K562 (cell line): ENCODE measurements at regions not wholly inside any gene's neighbourhood (a gene's known extent, or its start where the extent isn't known, plus 50 kb on each side); places are given as distances from the start of the nearest gene placed in this dataset.
"Not testable (repeated sequence)": the region's sequence is repeated elsewhere in the genome, so short reads cannot be mapped to it uniquely, and the experiment has no call there.

ENCODE experiments used
- ATAC-seq: fragments of 200-7000 bp; cut with Tn5 transposase; 3 replicates; pipeline ENCODE4 v1.9.1; 2020; ENCODE audit warnings: moderate library complexity
- BruUV-seq: library from RNA; stranded (reverse); fragments of 400-500 nt; replicated peaks from 2 replicates; lab custom pipeline; 2021; lab: Mats Ljungman, UMichigan
- CTCF ChIA-PET: fragments of 300-600 bp; formaldehyde crosslinking; extraction: SDS; loops from one replicate; lab custom pipeline; 2021; ENCODE audit warnings: low intra/inter-chr PET ratio; lab: Yijun Ruan, JAX
- POLR2A ChIA-PET: fragments of 300-600, 350-650 bp; sonication (Branson Sonifier 250); formaldehyde crosslinking; extraction: SDS; loops from one replicate; lab custom pipeline; 2021; ENCODE audit warnings: antibody characterized with exemption, inconsistent platforms; lab: Yijun Ruan, JAX
- DNase-seq, 4 experiments: peaks; one replicate each; pipeline versions ENCODE4 v3.0.0 to v3.0.0-alpha.2; 2011 to 2018; ENCODE audit warnings: low spot score in 3 of 4, mixed read lengths in 3 of 4; ENCODE audit errors: extremely low read depth in 1 of 4
- FAIRE-seq: peaks from 2 replicates; lab custom pipeline; 2011; peaks lifted over from hg19 to GRCh38; lab: Jason Lieb, UNC
- H2AFZ ChIP-seq: 2 replicates; pipeline ENCODE4 v1.6.0; 2011; ENCODE audit warnings: low read depth, low read length, control low read depth, inconsistent platforms
- H3K27ac ChIP-seq: fragments of 200-600 bp; 3 replicates; pipeline ENCODE4 v1.8.0; 2011; ENCODE audit warnings: low read depth, mild to moderate bottlenecking, control low read depth, inconsistent platforms, low read length, moderate library complexity, mixed read lengths; ENCODE audit errors: extremely low read depth
- H3K27me3 ChIP-seq, 2 experiments: fragments of 300-600 bp in 1 of 2; 2 replicates in 1 of 2; 3 replicates in 1 of 2; pipeline versions ENCODE4 v1.6.0 to v1.8.0; 2011; ENCODE audit warnings: inconsistent platforms in 2 of 2, low read length in 2 of 2, mild to moderate bottlenecking in 1 of 2, mixed read lengths in 1 of 2, moderate library complexity in 1 of 2; ENCODE audit not compliant: control insufficient read depth in 2 of 2, insufficient read depth in 2 of 2
- H3K36me3 ChIP-seq: fragments of 300-600 bp; 3 replicates; pipeline ENCODE4 v1.8.0; 2011; ENCODE audit warnings: mild to moderate bottlenecking, low read length, inconsistent platforms; ENCODE audit not compliant: control insufficient read depth, insufficient read depth
- H3K4me1 ChIP-seq, 2 experiments: fragments of 200-600 bp in 1 of 2; replicated peaks in 1 of 2; 2 replicates in 1 of 2; 3 replicates in 1 of 2; pipeline versions ENCODE4 v1.5.1 to v1.8.0; 2011; ENCODE audit warnings: inconsistent platforms in 2 of 2, low read length in 2 of 2, mild to moderate bottlenecking in 1 of 2, mixed read lengths in 1 of 2, moderate library complexity in 1 of 2; ENCODE audit not compliant: control insufficient read depth in 2 of 2, insufficient read depth in 2 of 2
- H3K4me2 ChIP-seq: 2 replicates; pipeline ENCODE4 v1.6.1; 2011; ENCODE audit warnings: low read length, control low read depth, inconsistent platforms, mixed read lengths; ENCODE audit not compliant: insufficient read depth
- H3K4me3 ChIP-seq: fragments of 200-600 bp; sonication (generic), shearing (Covaris generic); 2 replicates; pipeline ENCODE4 v1.5.1; 2016; ENCODE audit warnings: control low read depth, inconsistent platforms
- H3K79me2 ChIP-seq: fragments of 200-600 bp; 3 replicates; pipeline ENCODE4 v1.8.0; 2011; ENCODE audit warnings: low read length, inconsistent platforms; ENCODE audit not compliant: control insufficient read depth, insufficient read depth
- H3K9ac ChIP-seq, 2 experiments: 2 replicates each; pipeline versions ENCODE4 v1.6.0 to v1.6.1; 2011; ENCODE audit warnings: low read depth in 2 of 2, low read length in 2 of 2, control low read depth in 1 of 2, inconsistent platforms in 1 of 2, mild to moderate bottlenecking in 1 of 2, mixed read lengths in 1 of 2; ENCODE audit not compliant: insufficient read depth in 1 of 2
- H3K9me1 ChIP-seq: one replicate; pipeline ENCODE4 v1.6.0; 2011; ENCODE audit warnings: inconsistent platforms, mild to moderate bottlenecking, low read length, moderate library complexity; ENCODE audit not compliant: control insufficient read depth, insufficient read depth
- H3K9me3 ChIP-seq: replicated peaks from 2 replicates; pipeline ENCODE4 v1.5.1; 2011; ENCODE audit warnings: low read depth, low read length, inconsistent platforms; ENCODE audit not compliant: control insufficient read depth, insufficient read depth
- H4K20me1 ChIP-seq: replicated peaks from 2 replicates; pipeline ENCODE4 v1.6.1; 2011; ENCODE audit warnings: low read length, inconsistent platforms, mixed read lengths; ENCODE audit not compliant: control insufficient read depth, insufficient read depth
- PCBP1 ChIP-seq: fragments of 200-400 bp; formaldehyde crosslinking; IDR thresholded peaks from 2 replicates; pipeline ENCODE4 v1.6.1; 2018; ENCODE audit warnings: mild to moderate bottlenecking, low read depth, low read length; ENCODE audit not compliant: poor library complexity, severe bottlenecking
- WGBS: fragments of 100-300 bp; shearing (Covaris generic); methylation state at CpG from one replicate; pipeline ENCODE4 v1.1.6; 2016; ENCODE audit warnings: low coverage, mixed read lengths; ENCODE audit not compliant: insufficient coverage; ENCODE audit errors: missing lambda C conversion rate; 5-methylcytosine and 5-hydroxymethylcytosine counted together
- in situ Hi-C: fragments of 300-500 bp; cut with MboI; formaldehyde crosslinking; loops from 4 replicates; pipeline ENCODE4 v1.15.0; 2018; ENCODE audit warnings: inconsistent platforms, mixed read lengths
- intact Hi-C: fragments of 100-400 bp; cut with micrococcal nuclease; formaldehyde crosslinking; loops from 2 replicates; pipeline ENCODE4 v1.14.2; 2022
- TF ChIP-seq, protein P1 (sequence below): fragments of 450-650 bp; IDR thresholded peaks from 2 replicates; pipeline ENCODE4 v1.6.1; 2016; ENCODE audit warnings: mild to moderate bottlenecking, moderate library complexity
- TF ChIP-seq, protein P2 (sequence below): sonication (generic); formaldehyde crosslinking; IDR thresholded peaks from 2 replicates; pipeline ENCODE4 v1.8.1; 2023; ENCODE audit warnings: mild to moderate bottlenecking, missing genetic modification reagents

DNA sequence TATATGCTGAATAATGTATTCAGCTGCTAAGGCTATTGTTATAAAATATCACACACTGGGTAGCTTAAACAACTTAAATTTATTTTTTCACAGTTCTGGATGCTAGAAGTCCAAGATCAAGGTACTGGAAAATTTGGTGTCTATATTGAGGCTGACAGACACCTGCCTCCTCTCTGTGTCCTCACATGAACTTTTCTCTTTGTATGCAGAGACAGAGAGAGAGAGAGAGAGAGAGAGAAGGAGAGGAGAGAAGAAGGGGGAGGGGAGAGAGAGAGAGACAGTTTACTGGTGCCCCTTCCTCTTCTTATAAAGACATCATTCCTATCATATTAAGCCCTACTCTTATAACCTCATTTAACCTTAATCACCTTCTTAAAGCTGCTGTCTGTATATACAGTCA, 320.1 kb upstream of the THBS1 start (continued):
- TF ChIP-seq, protein P1, sequence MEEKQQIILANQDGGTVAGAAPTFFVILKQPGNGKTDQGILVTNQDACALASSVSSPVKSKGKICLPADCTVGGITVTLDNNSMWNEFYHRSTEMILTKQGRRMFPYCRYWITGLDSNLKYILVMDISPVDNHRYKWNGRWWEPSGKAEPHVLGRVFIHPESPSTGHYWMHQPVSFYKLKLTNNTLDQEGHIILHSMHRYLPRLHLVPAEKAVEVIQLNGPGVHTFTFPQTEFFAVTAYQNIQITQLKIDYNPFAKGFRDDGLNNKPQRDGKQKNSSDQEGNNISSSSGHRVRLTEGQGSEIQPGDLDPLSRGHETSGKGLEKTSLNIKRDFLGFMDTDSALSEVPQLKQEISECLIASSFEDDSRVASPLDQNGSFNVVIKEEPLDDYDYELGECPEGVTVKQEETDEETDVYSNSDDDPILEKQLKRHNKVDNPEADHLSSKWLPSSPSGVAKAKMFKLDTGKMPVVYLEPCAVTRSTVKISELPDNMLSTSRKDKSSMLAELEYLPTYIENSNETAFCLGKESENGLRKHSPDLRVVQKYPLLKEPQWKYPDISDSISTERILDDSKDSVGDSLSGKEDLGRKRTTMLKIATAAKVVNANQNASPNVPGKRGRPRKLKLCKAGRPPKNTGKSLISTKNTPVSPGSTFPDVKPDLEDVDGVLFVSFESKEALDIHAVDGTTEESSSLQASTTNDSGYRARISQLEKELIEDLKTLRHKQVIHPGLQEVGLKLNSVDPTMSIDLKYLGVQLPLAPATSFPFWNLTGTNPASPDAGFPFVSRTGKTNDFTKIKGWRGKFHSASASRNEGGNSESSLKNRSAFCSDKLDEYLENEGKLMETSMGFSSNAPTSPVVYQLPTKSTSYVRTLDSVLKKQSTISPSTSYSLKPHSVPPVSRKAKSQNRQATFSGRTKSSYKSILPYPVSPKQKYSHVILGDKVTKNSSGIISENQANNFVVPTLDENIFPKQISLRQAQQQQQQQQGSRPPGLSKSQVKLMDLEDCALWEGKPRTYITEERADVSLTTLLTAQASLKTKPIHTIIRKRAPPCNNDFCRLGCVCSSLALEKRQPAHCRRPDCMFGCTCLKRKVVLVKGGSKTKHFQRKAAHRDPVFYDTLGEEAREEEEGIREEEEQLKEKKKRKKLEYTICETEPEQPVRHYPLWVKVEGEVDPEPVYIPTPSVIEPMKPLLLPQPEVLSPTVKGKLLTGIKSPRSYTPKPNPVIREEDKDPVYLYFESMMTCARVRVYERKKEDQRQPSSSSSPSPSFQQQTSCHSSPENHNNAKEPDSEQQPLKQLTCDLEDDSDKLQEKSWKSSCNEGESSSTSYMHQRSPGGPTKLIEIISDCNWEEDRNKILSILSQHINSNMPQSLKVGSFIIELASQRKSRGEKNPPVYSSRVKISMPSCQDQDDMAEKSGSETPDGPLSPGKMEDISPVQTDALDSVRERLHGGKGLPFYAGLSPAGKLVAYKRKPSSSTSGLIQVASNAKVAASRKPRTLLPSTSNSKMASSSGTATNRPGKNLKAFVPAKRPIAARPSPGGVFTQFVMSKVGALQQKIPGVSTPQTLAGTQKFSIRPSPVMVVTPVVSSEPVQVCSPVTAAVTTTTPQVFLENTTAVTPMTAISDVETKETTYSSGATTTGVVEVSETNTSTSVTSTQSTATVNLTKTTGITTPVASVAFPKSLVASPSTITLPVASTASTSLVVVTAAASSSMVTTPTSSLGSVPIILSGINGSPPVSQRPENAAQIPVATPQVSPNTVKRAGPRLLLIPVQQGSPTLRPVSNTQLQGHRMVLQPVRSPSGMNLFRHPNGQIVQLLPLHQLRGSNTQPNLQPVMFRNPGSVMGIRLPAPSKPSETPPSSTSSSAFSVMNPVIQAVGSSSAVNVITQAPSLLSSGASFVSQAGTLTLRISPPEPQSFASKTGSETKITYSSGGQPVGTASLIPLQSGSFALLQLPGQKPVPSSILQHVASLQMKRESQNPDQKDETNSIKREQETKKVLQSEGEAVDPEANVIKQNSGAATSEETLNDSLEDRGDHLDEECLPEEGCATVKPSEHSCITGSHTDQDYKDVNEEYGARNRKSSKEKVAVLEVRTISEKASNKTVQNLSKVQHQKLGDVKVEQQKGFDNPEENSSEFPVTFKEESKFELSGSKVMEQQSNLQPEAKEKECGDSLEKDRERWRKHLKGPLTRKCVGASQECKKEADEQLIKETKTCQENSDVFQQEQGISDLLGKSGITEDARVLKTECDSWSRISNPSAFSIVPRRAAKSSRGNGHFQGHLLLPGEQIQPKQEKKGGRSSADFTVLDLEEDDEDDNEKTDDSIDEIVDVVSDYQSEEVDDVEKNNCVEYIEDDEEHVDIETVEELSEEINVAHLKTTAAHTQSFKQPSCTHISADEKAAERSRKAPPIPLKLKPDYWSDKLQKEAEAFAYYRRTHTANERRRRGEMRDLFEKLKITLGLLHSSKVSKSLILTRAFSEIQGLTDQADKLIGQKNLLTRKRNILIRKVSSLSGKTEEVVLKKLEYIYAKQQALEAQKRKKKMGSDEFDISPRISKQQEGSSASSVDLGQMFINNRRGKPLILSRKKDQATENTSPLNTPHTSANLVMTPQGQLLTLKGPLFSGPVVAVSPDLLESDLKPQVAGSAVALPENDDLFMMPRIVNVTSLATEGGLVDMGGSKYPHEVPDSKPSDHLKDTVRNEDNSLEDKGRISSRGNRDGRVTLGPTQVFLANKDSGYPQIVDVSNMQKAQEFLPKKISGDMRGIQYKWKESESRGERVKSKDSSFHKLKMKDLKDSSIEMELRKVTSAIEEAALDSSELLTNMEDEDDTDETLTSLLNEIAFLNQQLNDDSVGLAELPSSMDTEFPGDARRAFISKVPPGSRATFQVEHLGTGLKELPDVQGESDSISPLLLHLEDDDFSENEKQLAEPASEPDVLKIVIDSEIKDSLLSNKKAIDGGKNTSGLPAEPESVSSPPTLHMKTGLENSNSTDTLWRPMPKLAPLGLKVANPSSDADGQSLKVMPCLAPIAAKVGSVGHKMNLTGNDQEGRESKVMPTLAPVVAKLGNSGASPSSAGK = no peak
- TF ChIP-seq, protein P2, sequence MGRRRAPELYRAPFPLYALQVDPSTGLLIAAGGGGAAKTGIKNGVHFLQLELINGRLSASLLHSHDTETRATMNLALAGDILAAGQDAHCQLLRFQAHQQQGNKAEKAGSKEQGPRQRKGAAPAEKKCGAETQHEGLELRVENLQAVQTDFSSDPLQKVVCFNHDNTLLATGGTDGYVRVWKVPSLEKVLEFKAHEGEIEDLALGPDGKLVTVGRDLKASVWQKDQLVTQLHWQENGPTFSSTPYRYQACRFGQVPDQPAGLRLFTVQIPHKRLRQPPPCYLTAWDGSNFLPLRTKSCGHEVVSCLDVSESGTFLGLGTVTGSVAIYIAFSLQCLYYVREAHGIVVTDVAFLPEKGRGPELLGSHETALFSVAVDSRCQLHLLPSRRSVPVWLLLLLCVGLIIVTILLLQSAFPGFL (CRISPR knock-in tag) = no peak
- TF ChIP-seq PCBP1 = no peak

DNA sequence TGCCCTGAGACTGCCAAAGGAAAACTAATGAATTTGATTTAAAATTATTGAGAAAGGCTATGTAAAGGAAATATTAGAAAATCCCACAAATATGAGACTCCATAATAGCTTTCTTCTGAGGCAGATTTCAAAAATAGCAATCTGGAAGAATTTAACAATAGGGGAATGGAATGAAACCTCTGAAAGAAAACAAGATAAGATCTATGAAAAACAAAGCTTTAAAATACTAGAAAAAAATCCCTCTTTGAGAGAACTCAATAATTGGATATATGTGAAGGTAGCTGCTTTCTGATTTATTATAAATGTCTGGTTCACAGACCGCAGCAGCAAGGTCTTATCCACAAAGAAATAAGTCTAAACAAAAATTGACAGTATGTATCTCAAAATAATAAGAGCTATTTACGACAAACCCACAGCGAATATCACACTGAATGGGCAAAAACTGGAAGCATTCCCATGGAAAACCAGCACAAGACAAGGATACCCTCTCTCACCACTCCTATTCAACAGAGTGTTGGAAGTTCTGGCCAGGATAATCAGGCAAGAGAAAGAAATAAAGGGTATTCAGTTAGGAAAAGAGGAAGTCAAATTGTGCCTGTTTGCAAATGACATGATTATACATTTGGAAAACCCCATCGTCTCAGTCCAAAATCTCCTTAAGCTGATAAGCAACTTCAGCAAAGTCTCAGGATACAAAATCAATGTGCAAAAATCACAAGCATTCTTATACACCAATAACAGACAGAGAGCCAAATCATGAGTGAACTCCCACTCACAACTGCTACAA, 319.3 kb upstream of the THBS1 start:
- H3K4me1 ChIP-seq, FAIRE-seq, H2AFZ ChIP-seq, ATAC-seq, H3K27me3 ChIP-seq, H3K9me3 ChIP-seq, DNase-seq, H3K4me2 ChIP-seq, H3K4me3 ChIP-seq, H3K9me1 ChIP-seq, intact Hi-C loops, in situ Hi-C loops, H3K36me3 ChIP-seq, H3K79me2 ChIP-seq, H3K9ac ChIP-seq, H3K27ac ChIP-seq, H4K20me1 ChIP-seq, BruUV-seq, CTCF ChIA-PET: not testable (repeated sequence)
- 5% methylated on average over 4 of the region's 4 CpGs for WGBS
- POLR2A ChIA-PET = interaction anchor here (1.3 kb wide), 1 partner anchor 9 kb away, joined by 3 read pairs; no protein-coding TSS in a partner anchor
